Loucy (cell line): ENCODE measurements at regions not wholly inside any gene's neighbourhood (a gene's known extent, or its start where the extent isn't known, plus 50 kb on each side); places are given as distances from the start of the nearest gene placed in this dataset.

Source experiments
- EZH2phosphoT487 ChIP-seq: fragments of 200-600 bp; IDR thresholded peaks from 2 replicates; pipeline ENCODE4 v1.6.1; 2018; ENCODE audit warnings: antibody characterized with exemption, mild to moderate bottlenecking, moderate library complexity, borderline replicate concordance
- TF ChIP-seq, protein P1 (sequence below): fragments of 200-600 bp; sonication (generic); conservative IDR thresholded peaks from 2 replicates; pipeline ENCODE4 v1.5.1; 2014; ENCODE audit warnings: mild to moderate bottlenecking, antibody characterized with exemption, low read length

GRCh38 chr9:1713841-1714240 lies 301.3 kb upstream of the SMARCA2 start:
- TF ChIP-seq, protein P1, sequence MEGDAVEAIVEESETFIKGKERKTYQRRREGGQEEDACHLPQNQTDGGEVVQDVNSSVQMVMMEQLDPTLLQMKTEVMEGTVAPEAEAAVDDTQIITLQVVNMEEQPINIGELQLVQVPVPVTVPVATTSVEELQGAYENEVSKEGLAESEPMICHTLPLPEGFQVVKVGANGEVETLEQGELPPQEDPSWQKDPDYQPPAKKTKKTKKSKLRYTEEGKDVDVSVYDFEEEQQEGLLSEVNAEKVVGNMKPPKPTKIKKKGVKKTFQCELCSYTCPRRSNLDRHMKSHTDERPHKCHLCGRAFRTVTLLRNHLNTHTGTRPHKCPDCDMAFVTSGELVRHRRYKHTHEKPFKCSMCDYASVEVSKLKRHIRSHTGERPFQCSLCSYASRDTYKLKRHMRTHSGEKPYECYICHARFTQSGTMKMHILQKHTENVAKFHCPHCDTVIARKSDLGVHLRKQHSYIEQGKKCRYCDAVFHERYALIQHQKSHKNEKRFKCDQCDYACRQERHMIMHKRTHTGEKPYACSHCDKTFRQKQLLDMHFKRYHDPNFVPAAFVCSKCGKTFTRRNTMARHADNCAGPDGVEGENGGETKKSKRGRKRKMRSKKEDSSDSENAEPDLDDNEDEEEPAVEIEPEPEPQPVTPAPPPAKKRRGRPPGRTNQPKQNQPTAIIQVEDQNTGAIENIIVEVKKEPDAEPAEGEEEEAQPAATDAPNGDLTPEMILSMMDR: no peak
- TF ChIP-seq EZH2phosphoT487: no peak
